ENCODE measurements at regions not wholly inside any gene's neighbourhood (a gene's known extent, or its start where the extent isn't known, plus 50 kb on each side); places are given as distances from the start of the nearest gene placed in this dataset.

GRCh38 chr21:41593051-41593759, 85.2 kb upstream of the TMPRSS2 start:
- H3K9me3 ChIP-seq (replicated peaks in 1 of 2; ENCODE audit: control insufficient read depth in 2 of 2, insufficient read depth in 1 of 2, low read depth in 1 of 2, low read length in 2 of 2) = no peaks in the 10 kb centered on the region
- no peak overlapping the region for H3K4ac ChIP-seq (ENCODE audit: low read length)
- H2BK12ac ChIP-seq (ENCODE audit: low read length) = no peak overlapping the region
- H3K79me1 ChIP-seq (ENCODE audit: low read depth, low read length) = no peaks in the 10 kb centered on the region
- WGBS, 2 donors (ENCODE audit: extremely low coverage in 2 of 2, insufficient read length in 2 of 2, insufficient replicate concordance in 1 of 2) = no CpG with 5 or more reads among the region's 12 CpGs
- H3K14ac ChIP-seq (ENCODE audit: low read length) = no peak overlapping the region
- H3K9ac ChIP-seq (ENCODE audit: low read depth, low read length, poor library complexity) = no peak overlapping the region
- H3K36me3 ChIP-seq (replicated peaks in 1 of 2; ENCODE audit: control insufficient read depth in 2 of 2, insufficient read depth in 2 of 2, low read length in 2 of 2) = no peaks in the 10 kb centered on the region
- H3K27me3 ChIP-seq (ENCODE audit: control insufficient read depth in 3 of 3, insufficient read depth in 3 of 3, low read depth in 1 of 3, low read length in 3 of 3) = peaks cover 0 to 3% (median 0%) of the 10 kb centered on the region in 3 experiments
- H4K8ac ChIP-seq (ENCODE audit: low read depth, low read length) = no peak overlapping the region
- H3K4me2 ChIP-seq (ENCODE audit: insufficient read depth, low read length, poor library complexity, severe bottlenecking) = no peak overlapping the region
- no peak overlapping the region for H2BK120ac ChIP-seq (ENCODE audit: low read depth, low read length)
- H3K27ac ChIP-seq (replicated peaks; ENCODE audit: low read length) = no peak overlapping the region
- no peak for DNase-seq (ENCODE audit: low spot score)
- no peak overlapping the region for H2BK15ac ChIP-seq (ENCODE audit: low read length)
- no peak overlapping the region for H3K23ac ChIP-seq (ENCODE audit: low read depth, low read length, poor library complexity)
- H3K18ac ChIP-seq (ENCODE audit: low read length) = no peak overlapping the region
- H2AFZ ChIP-seq (ENCODE audit: low read length) = no peak overlapping the region
- no peak overlapping the region for H4K91ac ChIP-seq (ENCODE audit: low read depth, low read length, poor library complexity)
- H3K4me3 ChIP-seq (ENCODE audit: low read length in 2 of 2) = no peak overlapping the region
- no peak overlapping the region for H2BK5ac ChIP-seq (ENCODE audit: low read length)
- no peaks in the 10 kb centered on the region for H3K4me1 ChIP-seq (ENCODE audit: control insufficient read depth in 2 of 2, insufficient read depth in 1 of 2, low read depth in 1 of 2, low read length in 2 of 2)
- H2AK5ac ChIP-seq (ENCODE audit: low read depth, low read length) = no peak overlapping the region

- DNase-seq (ENCODE audit: low spot score) = no peak
- H3K9ac ChIP-seq (ENCODE audit: low read depth, low read length, poor library complexity) = no peak overlapping the region
- H4K8ac ChIP-seq (ENCODE audit: low read depth, low read length) = no peak overlapping the region
- peaks cover 0 to 3% (median 2%) of the 10 kb centered on the region in 3 experiments for H3K27me3 ChIP-seq (ENCODE audit: control insufficient read depth in 3 of 3, insufficient read depth in 3 of 3, low read depth in 1 of 3, low read length in 3 of 3)
- WGBS, 2 donors (ENCODE audit: extremely low coverage in 2 of 2, insufficient read length in 2 of 2, insufficient replicate concordance in 1 of 2) = no CpG with 5 or more reads among the region's 10 CpGs
- no peak overlapping the region for H3K4ac ChIP-seq (ENCODE audit: low read length)
- H2AK5ac ChIP-seq (ENCODE audit: low read depth, low read length) = no peak overlapping the region
- no peak overlapping the region for H4K91ac ChIP-seq (ENCODE audit: low read depth, low read length, poor library complexity)
- H3K14ac ChIP-seq (ENCODE audit: low read length) = no peak overlapping the region
- no peak overlapping the region for H3K4me2 ChIP-seq (ENCODE audit: insufficient read depth, low read length, poor library complexity, severe bottlenecking)
- H2AFZ ChIP-seq (ENCODE audit: low read length) = no peak overlapping the region
- no peak overlapping the region for H3K27ac ChIP-seq (replicated peaks; ENCODE audit: low read length)
- H2BK15ac ChIP-seq (ENCODE audit: low read length) = no peak overlapping the region
- H3K23ac ChIP-seq (ENCODE audit: low read depth, low read length, poor library complexity) = no peak overlapping the region
- H3K18ac ChIP-seq (ENCODE audit: low read length) = no peak overlapping the region
- peaks cover 0 to 6% of the 10 kb centered on the region in 2 donors for H3K9me3 ChIP-seq (replicated peaks in 1 of 2; ENCODE audit: control insufficient read depth in 2 of 2, insufficient read depth in 1 of 2, low read depth in 1 of 2, low read length in 2 of 2)
- H2BK12ac ChIP-seq (ENCODE audit: low read length) = no peak overlapping the region
- H3K4me3 ChIP-seq (ENCODE audit: low read length in 2 of 2) = no peak overlapping the region
- no peak overlapping the region for H2BK5ac ChIP-seq (ENCODE audit: low read length)
- peaks cover 0 to 2% of the 10 kb centered on the region in 2 donors for H3K4me1 ChIP-seq (ENCODE audit: control insufficient read depth in 2 of 2, insufficient read depth in 1 of 2, low read depth in 1 of 2, low read length in 2 of 2)
- peaks cover 3% of the 10 kb centered on the region for H3K79me1 ChIP-seq (ENCODE audit: low read depth, low read length)
- H2BK120ac ChIP-seq (ENCODE audit: low read depth, low read length) = no peak overlapping the region
- H3K36me3 ChIP-seq (replicated peaks in 1 of 2; ENCODE audit: control insufficient read depth in 2 of 2, insufficient read depth in 2 of 2, low read length in 2 of 2) = peaks cover 0 to 1% of the 10 kb centered on the region in 2 donors
These were observed 81.7 kb upstream of the TMPRSS2 start for GRCh38 chr21:41589620-41590175.

DNA sequence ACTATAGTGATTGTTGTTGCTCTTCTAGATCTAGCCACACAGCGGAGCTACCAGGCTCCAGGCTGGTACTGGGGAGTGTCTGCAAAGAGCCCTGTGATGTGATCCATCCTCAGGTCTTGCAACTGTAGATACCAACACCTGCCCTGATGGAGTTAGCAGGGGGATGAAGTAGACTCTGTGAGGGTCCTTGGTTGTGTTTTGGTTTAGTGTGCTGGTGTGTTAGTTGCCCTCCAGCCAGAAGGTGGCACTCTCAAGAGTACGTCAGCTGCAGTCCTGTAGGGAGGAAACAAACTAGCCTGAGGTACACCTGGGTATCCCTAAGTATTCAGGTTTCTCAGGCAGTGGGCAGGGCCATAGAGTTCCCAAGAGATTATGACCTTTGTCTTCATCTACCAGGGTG, 81.2 kb upstream of the TMPRSS2 start:
- Histone ChIP-seq H3K27me3 (ENCODE audit: control insufficient read depth in 3 of 3, insufficient read depth in 3 of 3, low read depth in 1 of 3, low read length in 3 of 3) (peaks cover 0 to 4% (median 3%) of the 10 kb centered on the region in 3 experiments), H2AFZ (ENCODE audit: low read length) (no peak overlapping the region), H3K14ac (ENCODE audit: low read length) (no peak overlapping the region), H2BK12ac (ENCODE audit: low read length) (no peak overlapping the region), H3K4me1 (ENCODE audit: control insufficient read depth in 2 of 2, insufficient read depth in 1 of 2, low read depth in 1 of 2, low read length in 2 of 2) (peaks cover 0 to 2% of the 10 kb centered on the region in 2 donors), H2AK5ac (ENCODE audit: low read depth, low read length) (no peak overlapping the region), H2BK15ac (ENCODE audit: low read length) (no peak overlapping the region), H3K4ac (ENCODE audit: low read length) (no peak overlapping the region), H3K9me3 (replicated peaks in 1 of 2; ENCODE audit: control insufficient read depth in 2 of 2, insufficient read depth in 1 of 2, low read depth in 1 of 2, low read length in 2 of 2) (peaks cover 0 to 11% of the 10 kb centered on the region in 2 donors), H3K9ac (ENCODE audit: low read depth, low read length, poor library complexity) (no peak overlapping the region), H4K8ac (ENCODE audit: low read depth, low read length) (no peak overlapping the region), H3K4me2 (ENCODE audit: insufficient read depth, low read length, poor library complexity, severe bottlenecking) (no peak overlapping the region), H3K36me3 (replicated peaks in 1 of 2; ENCODE audit: control insufficient read depth in 2 of 2, insufficient read depth in 2 of 2, low read length in 2 of 2) (peaks cover 0 to 1% of the 10 kb centered on the region in 2 donors), H3K27ac (replicated peaks; ENCODE audit: low read length) (no peak overlapping the region), H3K18ac (ENCODE audit: low read length) (no peak overlapping the region), H4K91ac (ENCODE audit: low read depth, low read length, poor library complexity) (no peak overlapping the region), H3K79me1 (ENCODE audit: low read depth, low read length) (peaks cover 4% of the 10 kb centered on the region), H3K4me3 (ENCODE audit: low read length in 2 of 2) (no peak overlapping the region), H3K23ac (ENCODE audit: low read depth, low read length, poor library complexity) (no peak overlapping the region), H2BK5ac (ENCODE audit: low read length) (no peak overlapping the region), H2BK120ac (ENCODE audit: low read depth, low read length) (no peak overlapping the region)
- no CpG with 5 or more reads among the region's 2 CpGs for WGBS, 2 donors (ENCODE audit: extremely low coverage in 2 of 2, insufficient read length in 2 of 2, insufficient replicate concordance in 1 of 2)
- DNase-seq (ENCODE audit: low spot score) = no peak

DNA sequence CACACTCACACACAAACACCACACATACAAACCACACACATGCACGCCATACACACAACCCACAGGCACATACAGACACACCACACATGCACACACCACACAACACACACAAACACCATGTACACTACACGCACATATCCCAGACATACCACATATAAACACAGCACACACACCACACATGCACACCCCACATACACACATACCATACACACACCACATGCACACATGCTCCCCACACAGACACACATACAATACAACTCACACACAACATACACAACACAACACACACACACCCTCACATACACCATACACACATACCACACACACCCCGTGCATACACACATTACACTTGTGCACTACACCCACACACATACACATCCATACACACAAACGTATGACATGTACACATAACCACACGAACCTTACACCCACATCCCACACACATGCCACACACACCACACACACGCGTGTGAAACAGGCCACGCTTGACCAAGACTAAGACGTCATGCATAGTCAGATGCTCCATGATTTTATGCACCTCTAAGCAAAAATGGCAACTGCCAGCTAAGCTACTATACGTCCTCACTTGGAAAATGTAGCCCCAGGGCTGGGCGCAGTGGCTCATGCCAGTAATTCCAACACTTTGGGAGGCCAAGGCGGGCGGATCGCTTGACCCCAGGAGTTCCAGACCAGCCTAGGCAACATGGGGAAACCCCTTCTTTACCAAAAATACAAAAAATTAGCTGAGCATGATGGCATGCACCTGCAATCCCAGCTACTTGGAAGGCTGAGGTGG, 77.4 kb upstream of the TMPRSS2 start:
- Histone ChIP-seq H2BK120ac (ENCODE audit: low read depth, low read length) (no peak overlapping the region), H3K9me3 (replicated peaks in 1 of 2; ENCODE audit: control insufficient read depth in 2 of 2, insufficient read depth in 1 of 2, low read depth in 1 of 2, low read length in 2 of 2) (peaks cover 0 to 11% of the 10 kb centered on the region in 2 donors), H3K4me2 (ENCODE audit: insufficient read depth, low read length, poor library complexity, severe bottlenecking) (no peak overlapping the region), H3K4me3 (ENCODE audit: low read length in 2 of 2) (peak overlapping the region in 1 of 2 donors; percentile 58), H4K91ac (ENCODE audit: low read depth, low read length, poor library complexity) (peak overlapping the region; percentile 38), H3K27me3 (ENCODE audit: control insufficient read depth in 3 of 3, insufficient read depth in 3 of 3, low read depth in 1 of 3, low read length in 3 of 3) (peaks cover 0 to 4% (median 0%) of the 10 kb centered on the region in 3 experiments), H4K8ac (ENCODE audit: low read depth, low read length) (peak overlapping the region; percentile 88), H2BK15ac (ENCODE audit: low read length) (no peak overlapping the region), H3K27ac (replicated peaks; ENCODE audit: low read length) (no peak overlapping the region), H3K9ac (ENCODE audit: low read depth, low read length, poor library complexity) (peak overlapping the region; percentile 26), H2BK5ac (ENCODE audit: low read length) (no peak overlapping the region), H3K4me1 (ENCODE audit: control insufficient read depth in 2 of 2, insufficient read depth in 1 of 2, low read depth in 1 of 2, low read length in 2 of 2) (peaks cover 0 to 11% of the 10 kb centered on the region in 2 donors), H2BK12ac (ENCODE audit: low read length) (no peak overlapping the region), H3K79me1 (ENCODE audit: low read depth, low read length) (peaks cover 4% of the 10 kb centered on the region), H2AFZ (ENCODE audit: low read length) (no peak overlapping the region), H2AK5ac (ENCODE audit: low read depth, low read length) (no peak overlapping the region), H3K14ac (ENCODE audit: low read length) (no peak overlapping the region), H3K18ac (ENCODE audit: low read length) (no peak overlapping the region), H3K36me3 (replicated peaks in 1 of 2; ENCODE audit: control insufficient read depth in 2 of 2, insufficient read depth in 2 of 2, low read length in 2 of 2) (peaks cover 0 to 1% of the 10 kb centered on the region in 2 donors), H3K4ac (ENCODE audit: low read length) (peak overlapping the region; percentile 58), H3K23ac (ENCODE audit: low read depth, low read length, poor library complexity) (peak overlapping the region; percentile 58)
- no peak for DNase-seq (ENCODE audit: low spot score)
- 100% methylated on average over 1 to 4 of the region's 14 CpGs for WGBS, 2 donors (ENCODE audit: extremely low coverage in 2 of 2, insufficient read length in 2 of 2, insufficient replicate concordance in 1 of 2)

Data from neuronal stem cell (in vitro differentiated cells).